Ovary (tissue), 7 donors: ENCODE measurements at regions not wholly inside any gene's neighbourhood (a gene's known extent, or its start where the extent isn't known, plus 50 kb on each side); places are given as distances from the start of the nearest gene placed in this dataset.
"Not testable (repeated sequence)": the region's sequence is repeated elsewhere in the genome, so short reads cannot be mapped to it uniquely, and the experiment has no call there.

Source experiments
- DNase-seq, 5 donors: peaks; one replicate each; pipeline ENCODE4 v3.0.0-alpha.2; 2019 to 2020
- H3K27ac ChIP-seq, 2 donors: fragments of 200-600 bp; one replicate each; pipeline versions ENCODE4 v1.5.1 to v1.8.0; 2019 to 2022
- H3K27me3 ChIP-seq: fragments of 200-600 bp; one replicate; pipeline ENCODE4 v1.8.0; 2022
- H3K36me3 ChIP-seq: fragments of 200-600 bp; sonication (generic); one replicate; pipeline ENCODE4 v1.5.1; 2019
- H3K4me1 ChIP-seq: one replicate; pipeline ENCODE4 v1.8.1; 2013; ENCODE audit warnings: mild to moderate bottlenecking, moderate library complexity; ENCODE audit not compliant: insufficient read depth
- H3K4me3 ChIP-seq: fragments of 200-600 bp; sonication (generic); one replicate; pipeline ENCODE4 v1.5.1; 2017
- H3K9me3 ChIP-seq, 2 donors: fragments of 200-600 bp in 1 of 2; sonication (generic) in 1 of 2; one replicate each; pipeline versions ENCODE4 v1.5.1 to v1.8.1; 2013 to 2019; ENCODE audit warnings: mild to moderate bottlenecking in 1 of 2, moderate library complexity in 1 of 2
- CTCF ChIP-seq, 3 donors: fragments of 450-650 bp in 2 of 3; fragments of 200-600 bp in 1 of 3; IDR thresholded peaks; one replicate each; pipeline versions ENCODE4 v1.5.1 to v1.8.0; 2016 to 2022; ENCODE audit warnings: antibody characterized with exemption in 3 of 3, mild to moderate bottlenecking in 1 of 3
- EP300 ChIP-seq: sonication (generic); formaldehyde crosslinking; IDR thresholded peaks from one replicate; pipeline ENCODE4 v1.6.1; 2017; ENCODE audit warnings: antibody characterized with exemption
- POLR2A ChIP-seq: fragments of 450-650 bp; IDR thresholded peaks from one replicate; pipeline ENCODE4 v1.6.1; 2017; ENCODE audit warnings: antibody characterized with exemption, mild to moderate bottlenecking, moderate library complexity
- WGBS, 3 donors: extraction: QIAGEN DNeasy Blood & Tissue Kit in 1 of 3; methylation state at CpG; one replicate each; pipeline versions ENCODE4 v1.1.5 to v1.1.7; 2013 to 2017; 5-methylcytosine and 5-hydroxymethylcytosine counted together
- intact Hi-C, 4 donors: fragments of 100-400 bp; cut with DNase I; formaldehyde crosslinking; loops; one replicate each; pipeline versions ENCODE4 v1.11.0 to v1.15.1; 2022 to 2023
- donor health status: DM: no; HTN: no; CAD: no; lungs with moderate emphysema.
- donor health status: DM: no; HTN: no; CAD: no.
- donor health status: Bipolar disorder and iron deficiency.
- donor health status: DM: no; HTN: no; CAD: no.
- donor health status: DM: yes; HTN: yes; CAD: no.

GRCh38 chrX:19213610-19214152, 91.4 kb upstream of the ADGRG2 start:
- no peak overlapping the region for H3K4me3 ChIP-seq
- no peak for DNase-seq
- H3K27ac ChIP-seq, result no peak overlapping the region
- no peaks in the 10 kb centered on the region for H3K4me1 ChIP-seq
- 57 to 72% (median 67%) methylated on average over 1 of the region's 1 CpG for WGBS, 3 donors
- intact Hi-C loops, result no loop called here
- TF ChIP-seq POLR2A, result no peak
- TF ChIP-seq EP300, result no peak
- no peak for TF ChIP-seq CTCF (IDR thresholded peaks at IDR 0.05)
- no peaks in the 10 kb centered on the region for H3K36me3 ChIP-seq
- no peaks in the 10 kb centered on the region for H3K9me3 ChIP-seq
- no peaks in the 10 kb centered on the region for H3K27me3 ChIP-seq

DNA sequence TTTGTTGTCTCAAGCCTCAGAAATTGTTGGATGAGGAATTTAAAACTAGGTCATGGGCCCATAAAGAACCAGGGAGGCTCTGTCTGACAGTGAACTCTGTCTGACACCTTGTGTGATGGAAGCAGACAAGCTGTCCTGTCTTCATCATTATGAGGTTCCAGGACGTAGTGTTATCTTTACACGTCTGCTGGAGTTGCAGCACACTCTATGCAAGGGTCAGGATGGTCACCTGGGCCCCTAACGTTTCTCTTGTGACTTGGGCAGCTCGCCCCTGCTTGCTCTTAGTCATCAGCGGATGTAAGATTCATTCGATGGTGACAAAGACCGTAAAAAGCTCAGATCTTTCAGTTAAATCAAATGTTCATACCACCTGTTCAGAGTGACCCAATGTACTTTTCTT, 92.0 kb upstream of the ADGRG2 start:
- Histone ChIP-seq H3K4me1 (no peaks in the 10 kb centered on the region), H3K36me3 (no peaks in the 10 kb centered on the region), H3K9me3 (no peaks in the 10 kb centered on the region), H3K27me3 (no peaks in the 10 kb centered on the region), H3K27ac (no peak overlapping the region), H3K4me3 (no peak overlapping the region)
- DNase-seq, result no peak
- no peak for TF ChIP-seq POLR2A
- no peak for TF ChIP-seq EP300
- TF ChIP-seq CTCF (IDR thresholded peaks at IDR 0.05), result no peak
- intact Hi-C loops, result no loop called here
- 41 to 52% (median 43%) methylated on average over 7 of the region's 7 CpGs for WGBS, 3 donors

- no peaks in the 10 kb centered on the region for H3K9me3 ChIP-seq
Measured at GRCh38 chrX:19225909-19226308, 103.6 kb upstream of the ADGRG2 start.

GRCh38 chrX:19229896-19230295, 107.6 kb upstream of the ADGRG2 start:
- H3K4me3 ChIP-seq, DNase-seq, H3K27ac ChIP-seq, H3K27me3 ChIP-seq, H3K9me3 ChIP-seq, H3K4me1 ChIP-seq, H3K36me3 ChIP-seq: not testable (repeated sequence)
- intact Hi-C loops, result loop anchor here in 1 of 4 donors (5.0 kb wide), 1 partner anchor 53 kb away; no protein-coding TSS in a partner anchor
- 75 to 89% (median 87%) methylated on average over 4 of the region's 4 CpGs for WGBS, 3 donors

More at GRCh38 chrX:19225909-19226308, 103.6 kb upstream of the ADGRG2 start:
- Histone ChIP-seq H3K27ac (no peak overlapping the region), H3K4me1 (no peaks in the 10 kb centered on the region), H3K36me3 (no peaks in the 10 kb centered on the region), H3K4me3 (no peak overlapping the region), H3K27me3 (no peaks in the 10 kb centered on the region)
- DNase-seq, result no peak
- no peak for TF ChIP-seq EP300
- no peak for TF ChIP-seq CTCF (IDR thresholded peaks at IDR 0.05)
- TF ChIP-seq POLR2A, result no peak
- WGBS, 3 donors, result 61 to 69% (median 68%) methylated on average over 7 of the region's 7 CpGs
- intact Hi-C loops, result no loop called here

GRCh38 chrX:19237901-19238300, 105.8 kb upstream of the PDHA1 start:
- intact Hi-C loops, result no loop called here
- peaks cover 0 to 3% of the 10 kb centered on the region in 2 donors for H3K9me3 ChIP-seq
- no peak for TF ChIP-seq POLR2A
- TF ChIP-seq CTCF (IDR thresholded peaks at IDR 0.05), result no peak
- TF ChIP-seq EP300, result no peak
- no peaks in the 10 kb centered on the region for H3K36me3 ChIP-seq
- no peak overlapping the region for H3K27ac ChIP-seq
- no peaks in the 10 kb centered on the region for H3K27me3 ChIP-seq
- 62 to 64% (median 62%) methylated on average over 3 of the region's 3 CpGs for WGBS, 3 donors
- DNase-seq, result no peak
- H3K4me1 ChIP-seq, result no peaks in the 10 kb centered on the region
- H3K4me3 ChIP-seq, result no peak overlapping the region
